Tibial artery (tissue), 4 donors: ENCODE measurements at regions not wholly inside any gene's neighbourhood (a gene's known extent, or its start where the extent isn't known, plus 50 kb on each side); places are given as distances from the start of the nearest gene placed in this dataset.

ENCODE experiments used
- DNase-seq, 2 donors: peaks; one replicate each; pipeline ENCODE4 v3.0.0-alpha.2; 2019
- H3K27ac ChIP-seq, 2 donors: fragments of 200-600 bp; sonication (generic) in 1 of 2; 1 replicate in 1 of 2; 2 replicates in 1 of 2; pipeline ENCODE4 v1.5.1; 2018 to 2019; ENCODE audit warnings: mild to moderate bottlenecking in 1 of 2
- H3K27me3 ChIP-seq, 2 donors: fragments of 200-600 bp; sonication (generic) in 1 of 2; one replicate each; pipeline versions ENCODE4 v1.5.1 to v1.6.0; 2016 to 2019
- H3K36me3 ChIP-seq, 3 donors: fragments of 200-600 bp; sonication (generic) in 2 of 3; one replicate each; pipeline ENCODE4 v1.5.1; 2016 to 2019; ENCODE audit warnings: mild to moderate bottlenecking in 2 of 3
- H3K4me1 ChIP-seq, 4 donors: fragments of 200-600 bp; sonication (generic) in 2 of 4; 1 replicate in 3 of 4; 2 replicates in 1 of 4; pipeline ENCODE4 v1.5.1; 2016 to 2019
- H3K4me3 ChIP-seq, 2 donors: fragments of 200-600 bp; sonication (generic) in 1 of 2; 1 replicate in 1 of 2; 2 replicates in 1 of 2; pipeline ENCODE4 v1.5.1; 2018 to 2019; ENCODE audit warnings: mild to moderate bottlenecking in 2 of 2
- H3K9me3 ChIP-seq, 3 donors: fragments of 200-600 bp; sonication (generic) in 1 of 3; one replicate each; pipeline ENCODE4 v1.5.1; 2016 to 2019
- CTCF ChIP-seq, 2 experiments: fragments of 200-600 bp in 1 of 2; fragments of 450-650 bp in 1 of 2; IDR thresholded peaks; one replicate each; pipeline ENCODE4 v1.5.1; 2017 to 2019; ENCODE audit warnings: antibody characterized with exemption in 2 of 2, mild to moderate bottlenecking in 1 of 2, moderate library complexity in 1 of 2
- intact Hi-C: fragments of 100-400 bp; cut with DNase I; formaldehyde crosslinking; loops from one replicate; pipeline ENCODE4 v1.15.0; 2023; ENCODE audit warnings: low total_unique reads

DNA sequence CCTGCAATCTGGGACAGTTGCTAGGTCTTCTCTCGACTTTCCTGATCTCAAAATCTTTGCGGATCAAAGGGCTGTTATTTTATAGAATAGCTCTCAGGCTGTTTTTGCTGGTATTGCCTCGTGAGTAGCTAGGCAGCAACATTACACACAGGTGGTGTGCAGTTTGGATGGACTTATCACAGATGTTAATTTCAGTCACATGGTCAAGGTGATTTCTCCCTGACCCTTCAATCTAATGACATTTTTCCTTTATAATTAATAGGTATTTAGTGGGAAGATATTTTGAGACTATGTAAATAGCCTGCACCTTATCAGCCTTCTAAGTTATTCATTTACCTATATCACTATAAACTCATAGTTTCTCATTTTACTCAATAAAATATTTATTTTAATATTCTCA lies 309.6 kb upstream of the PRKCQ start:
- H3K36me3 ChIP-seq = no peaks in the 10 kb centered on the region
- H3K27me3 ChIP-seq = peaks cover 0 to 4% of the 10 kb centered on the region in 2 donors
- TF ChIP-seq CTCF (IDR thresholded peaks at IDR 0.05) = no peak
- no peaks in the 10 kb centered on the region for H3K4me1 ChIP-seq
- H3K4me3 ChIP-seq = no peak overlapping the region
- H3K27ac ChIP-seq = no peak overlapping the region
- H3K9me3 ChIP-seq = no peaks in the 10 kb centered on the region
- intact Hi-C loops = no loop called here
- no peak for DNase-seq

- intact Hi-C loops = no loop called here
- no peaks in the 10 kb centered on the region for H3K9me3 ChIP-seq
- no peaks in the 10 kb centered on the region for H3K36me3 ChIP-seq
- H3K4me1 ChIP-seq = no peaks in the 10 kb centered on the region
- no peak overlapping the region for H3K4me3 ChIP-seq
- DNase-seq = no peak
- peaks cover 0 to 4% of the 10 kb centered on the region in 2 donors for H3K27me3 ChIP-seq
- H3K27ac ChIP-seq = no peak overlapping the region
- TF ChIP-seq CTCF (IDR thresholded peaks at IDR 0.05) = no peak
These were observed 308.4 kb upstream of the PRKCQ start for GRCh38 chr10:6888434-6888833.

DNA sequence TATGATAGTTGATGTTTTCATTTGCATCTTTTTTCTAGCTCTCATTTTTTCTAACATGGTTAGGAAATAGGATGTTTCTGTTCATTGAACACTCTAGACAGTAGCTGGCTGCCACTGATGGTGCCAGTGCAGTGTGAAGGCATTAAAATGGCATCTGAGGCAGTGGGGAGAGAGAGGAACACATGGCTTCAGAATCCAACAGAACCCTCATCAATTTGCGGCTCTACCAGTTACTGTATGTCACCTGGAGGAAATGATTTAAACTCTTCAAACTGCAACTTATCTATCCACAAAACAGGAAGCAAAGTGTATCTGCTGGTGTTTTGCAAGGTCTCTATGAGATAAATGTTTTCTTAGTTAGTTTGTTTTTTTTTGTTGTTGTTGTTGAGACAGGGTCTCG lies 305.2 kb upstream of the PRKCQ start:
- Histone ChIP-seq H3K4me3 (no peak overlapping the region), H3K9me3 (no peaks in the 10 kb centered on the region), H3K4me1 (no peaks in the 10 kb centered on the region), H3K36me3 (no peaks in the 10 kb centered on the region), H3K27me3 (no peaks in the 10 kb centered on the region), H3K27ac (no peak overlapping the region)
- intact Hi-C loops = no loop called here
- no peak for TF ChIP-seq CTCF (IDR thresholded peaks at IDR 0.05)
- no peak for DNase-seq

DNA sequence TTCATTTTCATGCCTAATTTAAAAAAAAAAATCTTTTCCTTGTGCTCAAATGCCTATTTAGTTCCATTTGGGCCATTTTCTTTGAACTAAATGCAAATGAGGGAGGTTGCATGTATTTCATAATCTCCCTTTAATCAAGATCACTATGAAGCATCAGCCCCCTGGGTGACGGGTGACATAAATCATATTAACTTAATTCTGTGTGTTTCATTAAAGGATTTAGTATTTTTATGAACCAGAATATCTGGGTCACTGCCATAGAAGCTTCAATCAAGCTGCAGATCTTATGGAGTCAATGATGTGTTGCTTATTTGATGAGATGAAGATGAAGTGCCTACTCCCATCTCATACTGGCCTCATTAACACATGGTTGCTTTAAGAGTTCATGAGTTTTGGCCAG lies 301.9 kb upstream of the PRKCQ start:
- H3K27ac ChIP-seq = no peak overlapping the region
- intact Hi-C loops = no loop called here

GRCh38 chr10:6877722-6878392 lies 297.8 kb upstream of the PRKCQ start:
- H3K27me3 ChIP-seq = no peaks in the 10 kb centered on the region
- intact Hi-C loops = no loop called here
- H3K36me3 ChIP-seq = no peaks in the 10 kb centered on the region
- H3K27ac ChIP-seq = no peak overlapping the region
- no peak for TF ChIP-seq CTCF (IDR thresholded peaks at IDR 0.05)
- H3K4me1 ChIP-seq = no peaks in the 10 kb centered on the region
- DNase-seq = no peak
- H3K9me3 ChIP-seq = no peaks in the 10 kb centered on the region
- H3K4me3 ChIP-seq = no peak overlapping the region

More for the DNA sequence above, 301.9 kb upstream of the PRKCQ start:
- H3K27me3 ChIP-seq = no peaks in the 10 kb centered on the region
- H3K4me3 ChIP-seq = no peak overlapping the region
- H3K4me1 ChIP-seq = no peaks in the 10 kb centered on the region
- DNase-seq = no peak
- no peaks in the 10 kb centered on the region for H3K9me3 ChIP-seq
- TF ChIP-seq CTCF (IDR thresholded peaks at IDR 0.05) = no peak
- H3K36me3 ChIP-seq = no peaks in the 10 kb centered on the region

GRCh38 chr10:6877336-6877721 lies 297.3 kb upstream of the PRKCQ start:
- Histone ChIP-seq H3K27ac (no peak overlapping the region), H3K9me3 (no peaks in the 10 kb centered on the region), H3K36me3 (no peaks in the 10 kb centered on the region), H3K4me1 (no peaks in the 10 kb centered on the region), H3K4me3 (no peak overlapping the region), H3K27me3 (no peaks in the 10 kb centered on the region)
- TF ChIP-seq CTCF (IDR thresholded peaks at IDR 0.05) = no peak
- DNase-seq = no peak
- intact Hi-C loops = no loop called here
